Upper lobe of right lung (tissue), 1 donor: ENCODE measurements at regions not wholly inside any gene's neighbourhood (a gene's known extent, or its start where the extent isn't known, plus 50 kb on each side); places are given as distances from the start of the nearest gene placed in this dataset.

ENCODE experiments used
- ATAC-seq: fragments of 200-7000 bp; cut with Tn5 transposase; one replicate; pipeline ENCODE4 v1.9.1; 2020; ENCODE audit warnings: mild to moderate bottlenecking, moderate library complexity
- DNase-seq: peaks from one replicate; pipeline ENCODE4 v3.0.0-alpha.2; 2020
- H3K27ac ChIP-seq: fragments of 200-600 bp; one replicate; pipeline ENCODE4 v1.8.0; 2022
- H3K27me3 ChIP-seq: fragments of 200-600 bp; one replicate; pipeline ENCODE4 v1.8.0; 2022; ENCODE audit warnings: mild to moderate bottlenecking
- H3K36me3 ChIP-seq: fragments of 200-600 bp; one replicate; pipeline ENCODE4 v1.8.0; 2022
- H3K4me1 ChIP-seq: fragments of 200-600 bp; one replicate; pipeline ENCODE4 v1.8.0; 2022
- H3K4me3 ChIP-seq: fragments of 200-600 bp; one replicate; pipeline ENCODE4 v1.8.0; 2022; ENCODE audit warnings: mild to moderate bottlenecking
- H3K9me3 ChIP-seq: fragments of 200-600 bp; one replicate; pipeline ENCODE4 v1.8.0; 2022
- CTCF ChIP-seq: fragments of 200-600 bp; IDR thresholded peaks from one replicate; pipeline ENCODE4 v1.8.0; 2022; ENCODE audit warnings: antibody characterized with exemption
- intact Hi-C: fragments of 100-400 bp; cut with DNase I; formaldehyde crosslinking; loops from one replicate; pipeline ENCODE4 v1.11.0; 2022
- donor health status: DM: no; HTN: yes; CAD: no; lungs with severe emphysema.

GRCh38 chr7:25567430-25567829 lies 339.1 kb upstream of the NPVF start:
- TF ChIP-seq CTCF = no peak
- Histone ChIP-seq H3K4me1 (no peaks in the 10 kb centered on the region), H3K9me3 (no peaks in the 10 kb centered on the region), H3K27me3 (no peaks in the 10 kb centered on the region), H3K36me3 (no peaks in the 10 kb centered on the region), H3K27ac (no peak overlapping the region), H3K4me3 (no peak overlapping the region)
- DNase-seq (no peak), ATAC-seq (no peak)
- intact Hi-C loops = loop anchor here (5.0 kb wide), 2 partner anchors 175 to 310 kb away; no protein-coding TSS in a partner anchor

GRCh38 chr7:25569765-25570164 lies 341.5 kb upstream of the NPVF start:
- intact Hi-C loops = loop anchor here (5.0 kb wide), 2 partner anchors 177 to 312 kb away; no protein-coding TSS in a partner anchor
- DNase-seq = no peak

GRCh38 chr7:25572423-25572822 lies 344.1 kb upstream of the NPVF start:
- no peaks in the 10 kb centered on the region for H3K4me1 ChIP-seq
- intact Hi-C loops = no loop called here
- H3K4me3 ChIP-seq = no peak overlapping the region
- TF ChIP-seq CTCF = no peak
- no peaks in the 10 kb centered on the region for H3K9me3 ChIP-seq
- H3K27ac ChIP-seq = no peak overlapping the region
- DNase-seq (no peak), ATAC-seq (no peak)
- no peaks in the 10 kb centered on the region for H3K36me3 ChIP-seq
- H3K27me3 ChIP-seq = no peaks in the 10 kb centered on the region

More at GRCh38 chr7:25569765-25570164, 341.5 kb upstream of the NPVF start:
- Histone ChIP-seq H3K9me3 (no peaks in the 10 kb centered on the region), H3K4me3 (no peak overlapping the region), H3K27me3 (no peaks in the 10 kb centered on the region), H3K27ac (no peak overlapping the region), H3K4me1 (no peaks in the 10 kb centered on the region), H3K36me3 (no peaks in the 10 kb centered on the region)
- ATAC-seq = no peak
- no peak for TF ChIP-seq CTCF

- no peak for ATAC-seq
- intact Hi-C loops = no loop called here
- H3K4me3 ChIP-seq = no peak overlapping the region
These were observed 346.5 kb upstream of the NPVF start for GRCh38 chr7:25574828-25575227.

GRCh38 chr7:25575634-25576033 lies 347.3 kb upstream of the NPVF start:
- no peak overlapping the region for H3K4me3 ChIP-seq
- H3K27ac ChIP-seq = no peak overlapping the region
- no peaks in the 10 kb centered on the region for H3K4me1 ChIP-seq
- ATAC-seq (no peak), DNase-seq (no peak)
- intact Hi-C loops = no loop called here
- H3K9me3 ChIP-seq = no peaks in the 10 kb centered on the region
- no peaks in the 10 kb centered on the region for H3K36me3 ChIP-seq
- no peak for TF ChIP-seq CTCF
- H3K27me3 ChIP-seq = no peaks in the 10 kb centered on the region

More at GRCh38 chr7:25574828-25575227, 346.5 kb upstream of the NPVF start:
- H3K36me3 ChIP-seq = no peaks in the 10 kb centered on the region
- DNase-seq = no peak
- H3K9me3 ChIP-seq = no peaks in the 10 kb centered on the region
- H3K27ac ChIP-seq = no peak overlapping the region
- H3K27me3 ChIP-seq = no peaks in the 10 kb centered on the region
- no peaks in the 10 kb centered on the region for H3K4me1 ChIP-seq
- no peak for TF ChIP-seq CTCF
